Thyroid gland (tissue), 4 donors: ENCODE measurements at regions not wholly inside any gene's neighbourhood (a gene's known extent, or its start where the extent isn't known, plus 50 kb on each side); places are given as distances from the start of the nearest gene placed in this dataset.
"Not testable (repeated sequence)": the region's sequence is repeated elsewhere in the genome, so short reads cannot be mapped to it uniquely, and the experiment has no call there.

Experiments
- DNase-seq, 2 donors: peaks; one replicate each; pipeline ENCODE4 v3.0.0-alpha.2; 2019
- H3K27ac ChIP-seq, 3 donors: fragments of 200-600 bp; sonication (generic); 1 replicate in 2 of 3; 2 replicates in 1 of 3; pipeline ENCODE4 v1.5.1; 2016 to 2019; ENCODE audit warnings: mild to moderate bottlenecking in 1 of 3, moderate library complexity in 1 of 3
- H3K27me3 ChIP-seq: fragments of 200-600 bp; sonication (generic); one replicate; pipeline ENCODE4 v1.5.1; 2019
- H3K36me3 ChIP-seq, 2 donors: fragments of 200-600 bp; sonication (generic); one replicate each; pipeline ENCODE4 v1.5.1; 2016 to 2019
- H3K4me1 ChIP-seq, 2 donors: fragments of 200-600 bp; sonication (generic); one replicate each; pipeline ENCODE4 v1.5.1; 2017 to 2019
- H3K4me3 ChIP-seq, 3 donors: fragments of 200-600 bp; sonication (generic); replicated peaks in 1 of 3; 1 replicate in 2 of 3; 2 replicates in 1 of 3; pipeline ENCODE4 v1.5.1; 2016; ENCODE audit warnings: mild to moderate bottlenecking in 1 of 3
- H3K9me3 ChIP-seq: fragments of 200-600 bp; sonication (generic); one replicate; pipeline ENCODE4 v1.5.1; 2017
- CTCF ChIP-seq, 6 experiments: fragments of 200-600 bp in 3 of 6; fragments of 450-650 bp in 3 of 6; sonication (generic) in 3 of 6; IDR thresholded peaks; one replicate each; pipeline ENCODE4 v1.5.1; 2016 to 2019; ENCODE audit warnings: antibody characterized with exemption in 6 of 6, mild to moderate bottlenecking in 2 of 6, inconsistent platforms in 1 of 6, moderate library complexity in 1 of 6
- POLR2A ChIP-seq, 2 donors: fragments of 450-650 bp; IDR thresholded peaks; one replicate each; pipeline ENCODE4 v1.6.1; 2017; ENCODE audit warnings: antibody characterized with exemption in 2 of 2, mild to moderate bottlenecking in 2 of 2, moderate library complexity in 1 of 2
- WGBS, 2 donors: methylation state at CpG; one replicate each; pipeline ENCODE4 v1.1.5; 2017; 5-methylcytosine and 5-hydroxymethylcytosine counted together
- intact Hi-C: fragments of 100-400 bp; cut with DNase I; formaldehyde crosslinking; loops from one replicate; pipeline ENCODE4 v1.15.1; 2023

- intact Hi-C loops, result no loop called here
- no peaks in the 10 kb centered on the region for H3K4me1 ChIP-seq
- WGBS, 2 donors, result 66 to 78% methylated on average over 17 of the region's 17 CpGs
- H3K27ac ChIP-seq, result no peak overlapping the region
- H3K36me3 ChIP-seq, result no peaks in the 10 kb centered on the region
- H3K9me3 ChIP-seq, result no peaks in the 10 kb centered on the region
- DNase-seq, result peak in 1 of 2 donors; percentile 7
- no peak overlapping the region for H3K4me3 ChIP-seq
- no peaks in the 10 kb centered on the region for H3K27me3 ChIP-seq
- TF ChIP-seq CTCF (IDR thresholded peaks at IDR 0.05) (no peak), POLR2A (IDR thresholded peaks at IDR 0.05) (no peak)
Measured at GRCh38 chr5:174503461-174504265, 220.7 kb upstream of the MSX2 start.

- intact Hi-C loops, result no loop called here
- no peak for DNase-seq
- TF ChIP-seq POLR2A (IDR thresholded peaks at IDR 0.05) (no peak), CTCF (IDR thresholded peaks at IDR 0.05) (no peak)
- WGBS, 2 donors, result 69 to 74% methylated on average over 8 to 9 of the region's 9 CpGs
- H3K4me1 ChIP-seq, result no peaks in the 10 kb centered on the region
- no peaks in the 10 kb centered on the region for H3K27me3 ChIP-seq
- H3K9me3 ChIP-seq, result no peaks in the 10 kb centered on the region
- no peak overlapping the region for H3K4me3 ChIP-seq
- no peak overlapping the region for H3K27ac ChIP-seq
- no peaks in the 10 kb centered on the region for H3K36me3 ChIP-seq
Measured at GRCh38 chr5:174504266-174504726, 220.1 kb upstream of the MSX2 start.

- Histone ChIP-seq H3K27ac (no peak overlapping the region), H3K9me3 (no peaks in the 10 kb centered on the region), H3K27me3 (no peaks in the 10 kb centered on the region), H3K36me3 (no peaks in the 10 kb centered on the region), H3K4me3 (no peak overlapping the region), H3K4me1 (no peaks in the 10 kb centered on the region)
- DNase-seq, result no peak
- no peak for TF ChIP-seq POLR2A (IDR thresholded peaks at IDR 0.05)
- no peak for TF ChIP-seq CTCF (IDR thresholded peaks at IDR 0.05)
- intact Hi-C loops, result no loop called here
- WGBS, 2 donors, result 51 to 61% methylated on average over 4 of the region's 4 CpGs
Measured at GRCh38 chr5:174505621-174506020, 218.8 kb upstream of the MSX2 start.

GRCh38 chr5:174510782-174511453 is 213.5 kb upstream of the MSX2 start:
- H3K27me3 ChIP-seq, H3K36me3 ChIP-seq, H3K4me3 ChIP-seq, intact Hi-C loops, H3K9me3 ChIP-seq, H3K27ac ChIP-seq, DNase-seq, H3K4me1 ChIP-seq: not testable (repeated sequence)
- WGBS, 2 donors, result 53 to 57% methylated on average over 9 to 11 of the region's 11 CpGs

- H3K36me3 ChIP-seq, result no peaks in the 10 kb centered on the region
- TF ChIP-seq POLR2A (IDR thresholded peaks at IDR 0.05), result no peak
- no peak for TF ChIP-seq CTCF (IDR thresholded peaks at IDR 0.05)
- H3K27ac ChIP-seq, result no peak overlapping the region
- intact Hi-C loops, result no loop called here
- WGBS, 2 donors, result 25 to 35% methylated on average over 5 of the region's 5 CpGs
- H3K4me1 ChIP-seq, result peaks cover 0 to 7% of the 10 kb centered on the region in 2 donors
- no peaks in the 10 kb centered on the region for H3K9me3 ChIP-seq
- DNase-seq, result peak; percentile 39
- no peaks in the 10 kb centered on the region for H3K27me3 ChIP-seq
- no peak overlapping the region for H3K4me3 ChIP-seq
Measured at GRCh38 chr5:174511714-174512253, 212.6 kb upstream of the MSX2 start.
